Skeletal muscle cell (primary cell): ENCODE measurements at regions not wholly inside any gene's neighbourhood (a gene's known extent, or its start where the extent isn't known, plus 50 kb on each side); places are given as distances from the start of the nearest gene placed in this dataset.

Experiments
- DNase-seq: peaks from one replicate; pipeline ENCODE4 v3.0.0-alpha.2; 2010; ENCODE audit warnings: low read depth
- H3K4me3 ChIP-seq: 2 replicates; pipeline ENCODE4 v1.5.1; 2011; ENCODE audit warnings: low read depth, mild to moderate bottlenecking, control low read depth, low read length, moderate library complexity

- H3K4me3 ChIP-seq = no peak overlapping the region
- DNase-seq = no peak
Observed at GRCh38 chr2:120522151-120522751, 176.3 kb downstream of the INHBB start.

GRCh38 chr2:120523766-120524165, 177.8 kb downstream of the INHBB start:
- DNase-seq = no peak

GRCh38 chr2:120524174-120524573, 178.2 kb downstream of the INHBB start:
- DNase-seq = no peak
- no peak overlapping the region for H3K4me3 ChIP-seq

More at GRCh38 chr2:120523766-120524165, 177.8 kb downstream of the INHBB start:
- no peak overlapping the region for H3K4me3 ChIP-seq

GRCh38 chr2:120525056-120526046, 179.4 kb downstream of the INHBB start:
- no peak for DNase-seq
- H3K4me3 ChIP-seq = no peak overlapping the region

GRCh38 chr2:120526047-120526562, 180.2 kb downstream of the INHBB start:
- H3K4me3 ChIP-seq = no peak overlapping the region
- DNase-seq = no peak

GRCh38 chr2:120526997-120527945, 181.3 kb downstream of the INHBB start:
- H3K4me3 ChIP-seq = no peak overlapping the region
- no peak for DNase-seq

- H3K4me3 ChIP-seq = no peak overlapping the region
- DNase-seq = no peak
Observed at GRCh38 chr2:120528051-120528692, 182.2 kb downstream of the INHBB start.

- no peak overlapping the region for H3K4me3 ChIP-seq
- no peak for DNase-seq
Observed at GRCh38 chr2:120528693-120529076, 182.7 kb downstream of the INHBB start.

- H3K4me3 ChIP-seq = no peak overlapping the region
- no peak for DNase-seq
Observed at GRCh38 chr2:120530781-120531180, 184.8 kb downstream of the INHBB start.

GRCh38 chr2:120531365-120531764, 185.4 kb downstream of the INHBB start:
- H3K4me3 ChIP-seq = no peak overlapping the region
- peak; percentile 28 for DNase-seq

- DNase-seq = peak; percentile 76
- H3K4me3 ChIP-seq = no peak overlapping the region
Observed at GRCh38 chr2:120531863-120532600, 186.1 kb downstream of the INHBB start.

- H3K4me3 ChIP-seq = no peak overlapping the region
- no peak for DNase-seq
Observed at GRCh38 chr2:120533625-120534024, 187.7 kb downstream of the INHBB start.

- no peak overlapping the region for H3K4me3 ChIP-seq
- DNase-seq = no peak
Observed at GRCh38 chr2:120534457-120534856, 188.5 kb downstream of the INHBB start.

- no peak for DNase-seq
- no peak overlapping the region for H3K4me3 ChIP-seq
Observed at GRCh38 chr2:120535081-120535480, 189.1 kb downstream of the INHBB start.

- no peak overlapping the region for H3K4me3 ChIP-seq
- DNase-seq = no peak
Observed at GRCh38 chr2:120536141-120536540, 190.2 kb downstream of the INHBB start.

- DNase-seq = no peak
- H3K4me3 ChIP-seq = no peak overlapping the region
Observed at GRCh38 chr2:120538691-120539423, 192.9 kb downstream of the INHBB start.

GRCh38 chr2:120539424-120539936, 193.5 kb downstream of the INHBB start:
- H3K4me3 ChIP-seq = no peak overlapping the region
- DNase-seq = no peak
